Lower leg skin (tissue), 3 donors: ENCODE measurements at regions not wholly inside any gene's neighbourhood (a gene's known extent, or its start where the extent isn't known, plus 50 kb on each side); places are given as distances from the start of the nearest gene placed in this dataset.

Experiments
- POLR2A ChIP-seq, 2 donors: fragments of 450-650 bp; IDR thresholded peaks; one replicate each; pipeline ENCODE4 v1.6.1; 2016 to 2017; ENCODE audit warnings: antibody characterized with exemption in 2 of 2, mild to moderate bottlenecking in 1 of 2, moderate library complexity in 1 of 2
- TF ChIP-seq, protein P1 (sequence below), 3 donors: fragments of 450-650 bp; IDR thresholded peaks; one replicate each; pipeline ENCODE4 v1.5.1; 2016; ENCODE audit warnings: antibody characterized with exemption in 3 of 3, mild to moderate bottlenecking in 3 of 3, moderate library complexity in 2 of 3

DNA sequence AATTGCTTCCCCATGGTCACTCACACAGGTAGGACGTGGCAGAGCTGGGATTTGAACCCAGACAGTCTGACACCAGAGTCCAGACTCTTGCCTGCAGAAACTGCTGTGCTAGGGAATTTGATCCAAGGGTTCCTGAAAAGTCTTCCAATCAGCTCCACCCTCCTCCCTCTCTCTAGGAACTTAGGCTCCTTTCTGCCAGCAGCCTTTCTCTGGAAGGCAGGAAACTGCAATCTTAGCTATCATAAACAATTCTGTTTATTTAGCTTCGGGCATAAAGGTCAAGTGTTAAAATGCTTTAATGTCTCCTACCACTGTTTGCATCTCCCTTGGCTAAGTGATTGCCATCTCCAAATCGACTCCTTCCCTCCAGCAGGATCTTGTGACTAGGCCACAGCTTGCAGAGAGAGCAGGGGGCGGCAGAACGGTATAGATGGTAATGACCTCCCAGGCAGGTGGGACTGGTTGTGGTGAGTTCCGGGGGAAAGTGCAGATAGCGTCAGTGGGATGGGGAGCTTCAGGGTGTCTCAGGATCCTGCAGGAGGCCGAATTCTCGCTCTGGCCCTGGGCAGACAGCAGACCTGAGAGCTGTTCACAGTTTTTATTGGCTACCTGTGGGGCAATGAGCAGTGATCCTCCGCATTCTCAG, 882.4 kb upstream of the EEF2KMT start:
- TF ChIP-seq, protein P1, sequence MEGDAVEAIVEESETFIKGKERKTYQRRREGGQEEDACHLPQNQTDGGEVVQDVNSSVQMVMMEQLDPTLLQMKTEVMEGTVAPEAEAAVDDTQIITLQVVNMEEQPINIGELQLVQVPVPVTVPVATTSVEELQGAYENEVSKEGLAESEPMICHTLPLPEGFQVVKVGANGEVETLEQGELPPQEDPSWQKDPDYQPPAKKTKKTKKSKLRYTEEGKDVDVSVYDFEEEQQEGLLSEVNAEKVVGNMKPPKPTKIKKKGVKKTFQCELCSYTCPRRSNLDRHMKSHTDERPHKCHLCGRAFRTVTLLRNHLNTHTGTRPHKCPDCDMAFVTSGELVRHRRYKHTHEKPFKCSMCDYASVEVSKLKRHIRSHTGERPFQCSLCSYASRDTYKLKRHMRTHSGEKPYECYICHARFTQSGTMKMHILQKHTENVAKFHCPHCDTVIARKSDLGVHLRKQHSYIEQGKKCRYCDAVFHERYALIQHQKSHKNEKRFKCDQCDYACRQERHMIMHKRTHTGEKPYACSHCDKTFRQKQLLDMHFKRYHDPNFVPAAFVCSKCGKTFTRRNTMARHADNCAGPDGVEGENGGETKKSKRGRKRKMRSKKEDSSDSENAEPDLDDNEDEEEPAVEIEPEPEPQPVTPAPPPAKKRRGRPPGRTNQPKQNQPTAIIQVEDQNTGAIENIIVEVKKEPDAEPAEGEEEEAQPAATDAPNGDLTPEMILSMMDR (IDR thresholded peaks at IDR 0.05): no peak
- no peak for TF ChIP-seq POLR2A (IDR thresholded peaks at IDR 0.05)
